ENCODE measurements at regions not wholly inside any gene's neighbourhood (a gene's known extent, or its start where the extent isn't known, plus 50 kb on each side); places are given as distances from the start of the nearest gene placed in this dataset.

- TF ChIP-seq, protein P1, sequence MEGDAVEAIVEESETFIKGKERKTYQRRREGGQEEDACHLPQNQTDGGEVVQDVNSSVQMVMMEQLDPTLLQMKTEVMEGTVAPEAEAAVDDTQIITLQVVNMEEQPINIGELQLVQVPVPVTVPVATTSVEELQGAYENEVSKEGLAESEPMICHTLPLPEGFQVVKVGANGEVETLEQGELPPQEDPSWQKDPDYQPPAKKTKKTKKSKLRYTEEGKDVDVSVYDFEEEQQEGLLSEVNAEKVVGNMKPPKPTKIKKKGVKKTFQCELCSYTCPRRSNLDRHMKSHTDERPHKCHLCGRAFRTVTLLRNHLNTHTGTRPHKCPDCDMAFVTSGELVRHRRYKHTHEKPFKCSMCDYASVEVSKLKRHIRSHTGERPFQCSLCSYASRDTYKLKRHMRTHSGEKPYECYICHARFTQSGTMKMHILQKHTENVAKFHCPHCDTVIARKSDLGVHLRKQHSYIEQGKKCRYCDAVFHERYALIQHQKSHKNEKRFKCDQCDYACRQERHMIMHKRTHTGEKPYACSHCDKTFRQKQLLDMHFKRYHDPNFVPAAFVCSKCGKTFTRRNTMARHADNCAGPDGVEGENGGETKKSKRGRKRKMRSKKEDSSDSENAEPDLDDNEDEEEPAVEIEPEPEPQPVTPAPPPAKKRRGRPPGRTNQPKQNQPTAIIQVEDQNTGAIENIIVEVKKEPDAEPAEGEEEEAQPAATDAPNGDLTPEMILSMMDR (IDR thresholded peaks at IDR 0.05; ENCODE audit: low read depth, low read length, poor library complexity, severe bottlenecking), result no peak
- TF ChIP-seq EZH2phosphoT487 (IDR thresholded peaks at IDR 0.05; ENCODE audit: borderline replicate concordance, low read length), result no peak
These were observed 267.8 kb upstream of the IRAK1BP1 start for GRCh38 chr6:78599526-78599925.

Measured in DOHH2 (cell line).